H9 (cell line): ENCODE measurements at regions not wholly inside any gene's neighbourhood (a gene's known extent, or its start where the extent isn't known, plus 50 kb on each side); places are given as distances from the start of the nearest gene placed in this dataset.

Experiments
- DNase-seq: peaks from one replicate; pipeline ENCODE4 v3.0.0-alpha.2; 2017
- H2AFZ ChIP-seq: one replicate; pipeline ENCODE4 v1.6.1; 2013; ENCODE audit warnings: mild to moderate bottlenecking, low read length, control low read depth, moderate library complexity
- H2AK5ac ChIP-seq: 2 replicates; pipeline ENCODE4 v1.6.1; 2013; ENCODE audit warnings: low read length, control low read depth, mixed read lengths; ENCODE audit not compliant: insufficient read length
- H2BK120ac ChIP-seq: one replicate; pipeline ENCODE4 v1.6.1; 2013; ENCODE audit warnings: low read depth, mild to moderate bottlenecking, low read length, control low read depth, inconsistent platforms; ENCODE audit not compliant: poor library complexity, severe bottlenecking
- H2BK12ac ChIP-seq: 2 replicates; pipeline ENCODE4 v1.6.1; 2013; ENCODE audit warnings: low read length, control low read depth, mixed read lengths, low read depth; ENCODE audit not compliant: insufficient read length
- H2BK15ac ChIP-seq: 2 replicates; pipeline ENCODE4 v1.6.1; 2013; ENCODE audit warnings: low read depth, low read length, control low read depth
- H2BK20ac ChIP-seq: one replicate; pipeline ENCODE4 v1.6.1; 2013; ENCODE audit warnings: low read depth, mild to moderate bottlenecking, low read length, control low read depth, inconsistent platforms; ENCODE audit not compliant: poor library complexity, severe bottlenecking
- H2BK5ac ChIP-seq: 2 replicates; pipeline ENCODE4 v1.6.1; 2013; ENCODE audit warnings: low read length, control low read depth, mixed read lengths; ENCODE audit not compliant: insufficient read length
- H3K14ac ChIP-seq: 2 replicates; pipeline ENCODE4 v1.6.1; 2013; ENCODE audit warnings: low read length, control low read depth; ENCODE audit not compliant: insufficient read depth
- H3K18ac ChIP-seq: 2 replicates; pipeline ENCODE4 v1.6.1; 2013; ENCODE audit warnings: low read depth, mild to moderate bottlenecking, mixed read lengths, low read length, control low read depth; ENCODE audit not compliant: insufficient read length
- H3K23ac ChIP-seq: 2 replicates; pipeline ENCODE4 v1.6.1; 2013; ENCODE audit warnings: low read length, control low read depth, mixed read lengths, low read depth; ENCODE audit not compliant: insufficient read length
- H3K23me2 ChIP-seq: 2 replicates; pipeline ENCODE4 v1.6.1; 2013; ENCODE audit warnings: low read depth, mild to moderate bottlenecking, mixed read lengths, low read length, control low read depth; ENCODE audit not compliant: insufficient read length, poor library complexity, severe bottlenecking
- H3K27ac ChIP-seq: 2 replicates; pipeline ENCODE4 v1.5.1; 2013; ENCODE audit warnings: low read length, control low read depth, mixed read lengths, low read depth; ENCODE audit not compliant: insufficient read length
- H3K27me3 ChIP-seq: 2 replicates; pipeline ENCODE4 v1.6.1; 2013; ENCODE audit warnings: low read length, control low read depth, inconsistent platforms; ENCODE audit not compliant: insufficient read depth
- H3K4ac ChIP-seq: 2 replicates; pipeline ENCODE4 v1.6.1; 2013; ENCODE audit warnings: low read depth, mild to moderate bottlenecking, control low read depth, inconsistent platforms, low read length, moderate library complexity
- H3K4me1 ChIP-seq: 2 replicates; pipeline ENCODE4 v1.6.1; 2013; ENCODE audit warnings: low read length, control low read depth, inconsistent platforms; ENCODE audit not compliant: insufficient read depth
- H3K4me2 ChIP-seq: 2 replicates; pipeline ENCODE4 v1.6.1; 2013; ENCODE audit warnings: low read length, control low read depth, mixed read lengths; ENCODE audit not compliant: insufficient read length, insufficient read depth
- H3K56ac ChIP-seq: 2 replicates; pipeline ENCODE4 v1.6.1; 2013; ENCODE audit warnings: low read depth, mild to moderate bottlenecking, mixed read lengths, low read length, control low read depth; ENCODE audit not compliant: insufficient read length
- H3K79me1 ChIP-seq: 2 replicates; pipeline ENCODE4 v1.6.1; 2013; ENCODE audit warnings: low read depth, mild to moderate bottlenecking, moderate library complexity, low read length, control low read depth, inconsistent platforms; ENCODE audit not compliant: insufficient read depth, poor library complexity, severe bottlenecking
- H3K79me2 ChIP-seq: 2 replicates; pipeline ENCODE4 v1.6.1; 2013; ENCODE audit warnings: low read length, control low read depth, inconsistent platforms; ENCODE audit not compliant: insufficient read depth
- H3K9ac ChIP-seq: 2 replicates; pipeline ENCODE4 v1.6.1; 2013; ENCODE audit warnings: low read length, control low read depth, mixed read lengths; ENCODE audit not compliant: insufficient read length; ENCODE audit errors: extremely low read depth
- H3K9me3 ChIP-seq: one replicate; pipeline ENCODE4 v1.6.1; 2013; ENCODE audit warnings: low read depth, low read length, inconsistent platforms; ENCODE audit not compliant: control insufficient read depth
- H3T11ph ChIP-seq: one replicate; pipeline ENCODE4 v1.6.1; 2013; ENCODE audit warnings: mild to moderate bottlenecking, low read length, control low read depth, inconsistent platforms
- H4K20me1 ChIP-seq: one replicate; pipeline ENCODE4 v1.6.1; 2013; ENCODE audit not compliant: control insufficient read depth, insufficient read length, insufficient read depth
- H4K5ac ChIP-seq: 2 replicates; pipeline ENCODE4 v1.6.1; 2013; ENCODE audit warnings: low read depth, mild to moderate bottlenecking, mixed read lengths, low read length, control low read depth; ENCODE audit not compliant: insufficient read length
- H4K8ac ChIP-seq: replicated peaks from 2 replicates; pipeline ENCODE4 v1.6.1; 2013; ENCODE audit warnings: low read length, control low read depth, mixed read lengths, low read depth; ENCODE audit not compliant: insufficient read length
- H4K91ac ChIP-seq: 2 replicates; pipeline ENCODE4 v1.6.1; 2013; ENCODE audit warnings: low read depth, mild to moderate bottlenecking, moderate library complexity, mixed read lengths, low read length, control low read depth; ENCODE audit not compliant: insufficient read length
- H3K27ac Mint-ChIP-seq, 3 experiments: 2 replicates in 2 of 3; 3 replicates in 1 of 3; pipeline ENCODE4 v1.8.0; 2020 to 2021; ENCODE audit warnings: mixed read lengths in 3 of 3, mild to moderate bottlenecking in 1 of 3, moderate library complexity in 1 of 3
- H3K27me3 Mint-ChIP-seq: 2 replicates; pipeline ENCODE4 v1.8.0; 2021; ENCODE audit warnings: low read depth, mild to moderate bottlenecking, moderate library complexity, mixed read lengths
- H3K36me3 Mint-ChIP-seq, 3 experiments: 2 replicates in 2 of 3; 3 replicates in 1 of 3; pipeline ENCODE4 v1.8.0; 2020 to 2021; ENCODE audit warnings: low read depth in 3 of 3, mixed read lengths in 3 of 3; ENCODE audit not compliant: insufficient read depth in 1 of 3
- H3K4me1 Mint-ChIP-seq, 2 experiments: 2 replicates each; pipeline ENCODE4 v1.8.0; 2020; ENCODE audit warnings: mixed read lengths in 2 of 2
- H3K4me3 Mint-ChIP-seq, 2 experiments: 2 replicates in 1 of 2; 3 replicates in 1 of 2; pipeline ENCODE4 v1.8.0; 2020 to 2021; ENCODE audit warnings: mild to moderate bottlenecking in 2 of 2, mixed read lengths in 2 of 2, moderate library complexity in 1 of 2
- H3K9me3 Mint-ChIP-seq, 2 experiments: 2 replicates in 1 of 2; 3 replicates in 1 of 2; pipeline ENCODE4 v1.8.0; 2020; ENCODE audit warnings: mild to moderate bottlenecking in 2 of 2, mixed read lengths in 2 of 2, moderate library complexity in 1 of 2
- CTCF ChIP-seq: fragments of 200-600 bp; sonication (generic); conservative IDR thresholded peaks from 3 replicates; pipeline ENCODE4 v1.8.0; 2021; ENCODE audit warnings: antibody characterized with exemption, mild to moderate bottlenecking
- WGBS: extraction: QIAGEN DNeasy Blood & Tissue Kit; methylation state at CpG from one replicate; pipeline ENCODE4 v1.1.7; 2013; ENCODE audit warnings: missing lambda C conversion rate, low lambda C conversion rate, mixed read lengths; ENCODE audit not compliant: insufficient read length; ENCODE audit errors: extremely low coverage; 5-methylcytosine and 5-hydroxymethylcytosine counted together

- Histone ChIP-seq H2AK5ac (no peak overlapping the region), H4K20me1 (no peaks in the 10 kb centered on the region), H3K4me1 (no peaks in the 10 kb centered on the region), H3K79me1 (no peaks in the 10 kb centered on the region), H4K91ac (no peak overlapping the region), H3K14ac (no peak overlapping the region), H3K27me3 (no peaks in the 10 kb centered on the region), H3K4ac (no peak overlapping the region), H2BK120ac (no peak overlapping the region), H2AFZ (no peak overlapping the region), H3K27ac (no peak overlapping the region), H3K9me3 (no peaks in the 10 kb centered on the region), H2BK15ac (no peak overlapping the region), H4K8ac (no peak overlapping the region), H3K9ac (no peak overlapping the region), H3K56ac (no peak overlapping the region), H2BK12ac (no peak overlapping the region), H2BK5ac (no peak overlapping the region), H3K4me2 (no peak overlapping the region), H4K5ac (no peak overlapping the region), H2BK20ac (no peak overlapping the region), H3K79me2 (no peaks in the 10 kb centered on the region), H3K18ac (no peak overlapping the region), H3K23ac (no peak overlapping the region), H3T11ph (no peak overlapping the region), H3K23me2 (no peaks in the 10 kb centered on the region)
- no peak overlapping the region for H3K27ac Mint-ChIP-seq
- H3K4me1 Mint-ChIP-seq = no peaks in the 10 kb centered on the region
- whole genome bisulfite sequencing = no CpG with 5 or more reads among the region's 4 CpGs
- TF ChIP-seq CTCF = no peak
- H3K27me3 Mint-ChIP-seq = no peaks in the 10 kb centered on the region
- peaks cover 0 to 11% of the 10 kb centered on the region in 2 experiments; a peak in 2 of 5 replicates for H3K9me3 Mint-ChIP-seq
- no peak overlapping the region for H3K4me3 Mint-ChIP-seq
- DNase-seq = no peak
- peaks cover 0 to 9% (median 4%) of the 10 kb centered on the region in 3 experiments; a peak in 5 of 7 replicates for H3K36me3 Mint-ChIP-seq
Measured at GRCh38 chr6:76790045-76790796, 673.1 kb downstream of the HTR1B start.
